ENCODE measurements at regions not wholly inside any gene's neighbourhood (a gene's known extent, or its start where the extent isn't known, plus 50 kb on each side); places are given as distances from the start of the nearest gene placed in this dataset.

DNA sequence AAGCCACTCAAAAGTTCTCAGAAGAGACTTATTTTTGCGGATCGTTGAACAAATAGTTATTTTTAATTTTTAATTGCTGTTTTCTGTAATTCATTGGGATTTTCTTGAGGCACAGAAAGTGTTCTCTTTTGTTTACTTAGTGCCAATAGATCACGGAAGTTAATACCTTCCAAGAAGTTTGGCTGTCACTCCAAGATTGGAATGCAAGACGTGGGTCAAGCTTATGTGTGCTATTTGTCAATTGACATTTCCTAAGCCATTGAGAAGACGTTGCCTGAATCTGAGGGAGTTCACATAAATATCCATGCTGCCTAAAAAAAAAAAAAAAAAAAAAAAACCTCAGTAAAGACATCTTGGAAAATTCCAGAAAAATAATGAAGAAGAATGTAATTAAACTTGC is 1071.4 kb upstream of the ADGRB3 start:
- TF ChIP-seq L3MBTL2 (conservative IDR thresholded peaks at IDR 0.05) (no peak), FOXK2 (IDR thresholded peaks at IDR 0.05) (no peak), TARDBP (IDR thresholded peaks at IDR 0.05) (no peak), SP1 (IDR thresholded peaks at IDR 0.05) (no peak), FOXA1 (IDR thresholded peaks at IDR 0.05) (no peak), ARNT (IDR thresholded peaks at IDR 0.05) (no peak)
